Loucy (cell line): ENCODE measurements at regions not wholly inside any gene's neighbourhood (a gene's known extent, or its start where the extent isn't known, plus 50 kb on each side); places are given as distances from the start of the nearest gene placed in this dataset.
"Not testable (repeated sequence)": the region's sequence is repeated elsewhere in the genome, so short reads cannot be mapped to it uniquely, and the experiment has no call there.

ENCODE experiments used
- EZH2phosphoT487 ChIP-seq: fragments of 200-600 bp; IDR thresholded peaks from 2 replicates; pipeline ENCODE4 v1.6.1; 2018; ENCODE audit warnings: antibody characterized with exemption, mild to moderate bottlenecking, moderate library complexity, borderline replicate concordance
- TF ChIP-seq, protein P1 (sequence below): fragments of 200-600 bp; sonication (generic); conservative IDR thresholded peaks from 2 replicates; pipeline ENCODE4 v1.5.1; 2014; ENCODE audit warnings: mild to moderate bottlenecking, antibody characterized with exemption, low read length

DNA sequence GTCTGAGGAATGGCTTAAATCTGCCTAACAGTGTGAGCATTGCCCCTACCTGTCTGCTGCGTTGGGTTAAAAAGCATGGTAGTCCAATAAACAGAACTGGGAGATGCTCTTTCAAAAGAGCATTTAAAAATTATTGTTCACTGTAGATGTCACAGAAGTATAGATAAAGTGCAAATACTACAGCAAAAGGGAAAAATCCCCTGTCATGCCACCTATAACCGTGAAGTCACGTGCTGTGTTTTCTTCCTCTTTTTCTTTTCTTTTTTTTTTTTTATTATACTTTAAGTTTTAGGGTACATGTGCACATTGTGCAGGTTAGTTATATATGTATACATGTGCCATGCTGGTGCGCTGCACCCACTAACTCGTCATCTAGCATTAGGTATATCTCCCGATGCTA, 513.4 kb downstream of the CCDC171 start:
- TF ChIP-seq, protein P1, sequence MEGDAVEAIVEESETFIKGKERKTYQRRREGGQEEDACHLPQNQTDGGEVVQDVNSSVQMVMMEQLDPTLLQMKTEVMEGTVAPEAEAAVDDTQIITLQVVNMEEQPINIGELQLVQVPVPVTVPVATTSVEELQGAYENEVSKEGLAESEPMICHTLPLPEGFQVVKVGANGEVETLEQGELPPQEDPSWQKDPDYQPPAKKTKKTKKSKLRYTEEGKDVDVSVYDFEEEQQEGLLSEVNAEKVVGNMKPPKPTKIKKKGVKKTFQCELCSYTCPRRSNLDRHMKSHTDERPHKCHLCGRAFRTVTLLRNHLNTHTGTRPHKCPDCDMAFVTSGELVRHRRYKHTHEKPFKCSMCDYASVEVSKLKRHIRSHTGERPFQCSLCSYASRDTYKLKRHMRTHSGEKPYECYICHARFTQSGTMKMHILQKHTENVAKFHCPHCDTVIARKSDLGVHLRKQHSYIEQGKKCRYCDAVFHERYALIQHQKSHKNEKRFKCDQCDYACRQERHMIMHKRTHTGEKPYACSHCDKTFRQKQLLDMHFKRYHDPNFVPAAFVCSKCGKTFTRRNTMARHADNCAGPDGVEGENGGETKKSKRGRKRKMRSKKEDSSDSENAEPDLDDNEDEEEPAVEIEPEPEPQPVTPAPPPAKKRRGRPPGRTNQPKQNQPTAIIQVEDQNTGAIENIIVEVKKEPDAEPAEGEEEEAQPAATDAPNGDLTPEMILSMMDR, result not testable (repeated sequence)
- TF ChIP-seq EZH2phosphoT487, result not testable (repeated sequence)
